ENCODE measurements at regions not wholly inside any gene's neighbourhood (a gene's known extent, or its start where the extent isn't known, plus 50 kb on each side); places are given as distances from the start of the nearest gene placed in this dataset.

- H3K36me3 ChIP-seq (ENCODE audit: control insufficient read depth in 1 of 2, insufficient read depth in 2 of 2, low read length in 2 of 2), result no peaks in the 10 kb centered on the region
- H3K9me2 ChIP-seq (ENCODE audit: insufficient read depth), result no peaks in the 10 kb centered on the region
- no peak for DNase-seq (ENCODE audit: low read depth, low spot score)
- ChIA-PET RAD21 (ENCODE audit: low non-redundant PET in 1 of 2, low total read pairs in 2 of 2, uncharacterized antibody in 2 of 2, unreplicated experiment in 2 of 2) (no interaction called here), POLR2A (no interaction called here), CTCF (no interaction called here)
- no peak overlapping the region for H3K9ac ChIP-seq (ENCODE audit: low read length)
- H3K4me1 ChIP-seq (ENCODE audit: control insufficient read depth in 1 of 2, insufficient read depth in 2 of 2, low read length in 2 of 2), result no peaks in the 10 kb centered on the region
- H3K4me3 ChIP-seq (replicated peaks in 1 of 2; ENCODE audit: low read depth in 1 of 2, low read length in 2 of 2), result no peak overlapping the region
- no peak overlapping the region for H3K4me2 ChIP-seq (ENCODE audit: low read length)
- intact Hi-C loops (cut with micrococcal nuclease), result no loop called here
- no peak overlapping the region for H3K27ac ChIP-seq (ENCODE audit: low read depth, low read length)
- H4K20me1 ChIP-seq (ENCODE audit: insufficient read depth), result no peaks in the 10 kb centered on the region
- ATAC-seq, result no peak
- no peaks in the 10 kb centered on the region for H3K79me2 ChIP-seq (ENCODE audit: insufficient read depth, low read length)
- no TSS peak for BruUV-seq (replicated peaks)
- peaks cover 12% of the 10 kb centered on the region for H3K27me3 ChIP-seq (ENCODE audit: insufficient read depth, low read length)
- H2AFZ ChIP-seq (ENCODE audit: low read depth, low read length, poor library complexity, severe bottlenecking), result no peak overlapping the region
- H3K9me3 ChIP-seq (ENCODE audit: control insufficient read depth in 1 of 2, insufficient read depth in 1 of 2, low read depth in 1 of 2, low read length in 2 of 2), result no peaks in the 10 kb centered on the region
- TF ChIP-seq ATF3 (IDR thresholded peaks at IDR 0.05) (no peak), TCF7L2 (IDR thresholded peaks at IDR 0.05; ENCODE audit: borderline replicate concordance, extremely low read depth, insufficient read depth, insufficient read length) (no peak), YY1 (IDR thresholded peaks at IDR 0.05; ENCODE audit: extremely low read depth, insufficient replicate concordance, low read depth, low read length) (no peak), CEBPB (IDR thresholded peaks at IDR 0.05; ENCODE audit: low read depth) (no peak), ZFX (IDR thresholded peaks at IDR 0.05) (no peak), CTCF (IDR thresholded peaks at IDR 0.05 in 2 of 3, conservative IDR thresholded peaks at IDR 0.05 in 1 of 3; ENCODE audit: borderline replicate concordance in 1 of 3, insufficient read depth in 1 of 3, low read depth in 2 of 3, low read length in 2 of 3) (no peak), SP1 (IDR thresholded peaks at IDR 0.05; ENCODE audit: low read depth) (no peak)
Observed at GRCh38 chr18:1124495-1124894, 219.8 kb downstream of the ADCYAP1 start.

- RAD21 ChIA-PET (ENCODE audit: low non-redundant PET in 1 of 2, low total read pairs in 2 of 2, uncharacterized antibody in 2 of 2, unreplicated experiment in 2 of 2), result no interaction called here
- intact Hi-C loops (cut with micrococcal nuclease), result no loop called here
- no peaks in the 10 kb centered on the region; the same call in 1 of the 2 replicates for H3K27me3 ChIP-seq (ENCODE audit: insufficient read depth, low read length)
- no peak overlapping the region for H2AFZ ChIP-seq (ENCODE audit: low read depth, low read length, poor library complexity, severe bottlenecking)
- H3K9me2 ChIP-seq (ENCODE audit: insufficient read depth), result no peaks in the 10 kb centered on the region
- H3K79me2 ChIP-seq (ENCODE audit: insufficient read depth, low read length), result no peaks in the 10 kb centered on the region
- no peak for ATAC-seq
- H3K9ac ChIP-seq (ENCODE audit: low read length), result no peak overlapping the region
- H3K27ac ChIP-seq (ENCODE audit: low read depth, low read length), result no peak overlapping the region
- CTCF ChIA-PET, result no interaction called here
- H3K9me3 ChIP-seq (ENCODE audit: control insufficient read depth in 1 of 2, insufficient read depth in 1 of 2, low read depth in 1 of 2, low read length in 2 of 2), result no peaks in the 10 kb centered on the region
- no peak overlapping the region for H3K4me3 ChIP-seq (replicated peaks in 1 of 2; ENCODE audit: low read depth in 1 of 2, low read length in 2 of 2)
- no TSS peak for BruUV-seq (replicated peaks)
- no peaks in the 10 kb centered on the region for H3K36me3 ChIP-seq (ENCODE audit: control insufficient read depth in 1 of 2, insufficient read depth in 2 of 2, low read length in 2 of 2)
- H3K4me2 ChIP-seq (ENCODE audit: low read length), result no peak overlapping the region
- no peak for TF ChIP-seq CEBPB (IDR thresholded peaks at IDR 0.05; ENCODE audit: low read depth)
- no peak for TF ChIP-seq RAD21 (IDR thresholded peaks at IDR 0.05; ENCODE audit: low read depth)
- no peak for TF ChIP-seq EZH2 (IDR thresholded peaks at IDR 0.05)
- TF ChIP-seq CTCF (IDR thresholded peaks at IDR 0.05 in 2 of 3, conservative IDR thresholded peaks at IDR 0.05 in 1 of 3; ENCODE audit: borderline replicate concordance in 1 of 3, insufficient read depth in 1 of 3, low read depth in 2 of 3, low read length in 2 of 3), result no peak
- TF ChIP-seq YY1 (IDR thresholded peaks at IDR 0.05; ENCODE audit: extremely low read depth, insufficient replicate concordance, low read depth, low read length), result no peak
- TF ChIP-seq REST (IDR thresholded peaks at IDR 0.05; ENCODE audit: low read depth), result no peak
- TF ChIP-seq POLR2A (IDR thresholded peaks at IDR 0.05; ENCODE audit: borderline replicate concordance, extremely low read depth, insufficient read depth, insufficient read length), result no peak
- no peak for TF ChIP-seq SP1 (IDR thresholded peaks at IDR 0.05; ENCODE audit: low read depth)
- no peaks in the 10 kb centered on the region for H4K20me1 ChIP-seq (ENCODE audit: insufficient read depth)
- DNase-seq (ENCODE audit: low read depth, low spot score), result no peak
- no peaks in the 10 kb centered on the region for H3K4me1 ChIP-seq (ENCODE audit: control insufficient read depth in 1 of 2, insufficient read depth in 2 of 2, low read length in 2 of 2)
- POLR2A ChIA-PET, result no interaction called here
Observed at GRCh38 chr18:1133541-1133940, 228.9 kb downstream of the ADCYAP1 start.
